Trophoblast cell (in vitro differentiated cells and primary cell): ENCODE measurements at regions not wholly inside any gene's neighbourhood (a gene's known extent, or its start where the extent isn't known, plus 50 kb on each side); places are given as distances from the start of the nearest gene placed in this dataset.
"Not testable (repeated sequence)": the region's sequence is repeated elsewhere in the genome, so short reads cannot be mapped to it uniquely, and the experiment has no call there.

Experiments
- DNase-seq, 2 donors: peaks; one replicate each; pipeline ENCODE4 v3.0.0-alpha.2; 2016
- H2AFZ ChIP-seq: 2 replicates; pipeline ENCODE4 v1.6.1; 2013; ENCODE audit warnings: low read length, moderate library complexity, mild to moderate bottlenecking; ENCODE audit not compliant: insufficient read depth, poor library complexity
- H2AK5ac ChIP-seq: 2 replicates; pipeline ENCODE4 v1.6.1; 2013; ENCODE audit warnings: mild to moderate bottlenecking, low read length
- H2BK120ac ChIP-seq: 2 replicates; pipeline ENCODE4 v1.6.1; 2013; ENCODE audit warnings: low read length, mild to moderate bottlenecking, moderate library complexity; ENCODE audit not compliant: insufficient read depth, poor library complexity
- H2BK12ac ChIP-seq: 2 replicates; pipeline ENCODE4 v1.6.1; 2013; ENCODE audit warnings: mild to moderate bottlenecking, low read length, moderate library complexity
- H2BK5ac ChIP-seq: 2 replicates; pipeline ENCODE4 v1.6.1; 2013; ENCODE audit warnings: low read length, low read depth, moderate library complexity, mild to moderate bottlenecking; ENCODE audit not compliant: poor library complexity
- H3K14ac ChIP-seq: 2 replicates; pipeline ENCODE4 v1.6.1; 2013; ENCODE audit warnings: mild to moderate bottlenecking, low read length
- H3K18ac ChIP-seq: 2 replicates; pipeline ENCODE4 v1.6.1; 2013; ENCODE audit warnings: mild to moderate bottlenecking, low read length
- H3K23ac ChIP-seq: 2 replicates; pipeline ENCODE4 v1.6.1; 2013; ENCODE audit warnings: low read length
- H3K27ac ChIP-seq: 2 replicates; pipeline ENCODE4 v1.5.1; 2013; ENCODE audit warnings: low read depth, mild to moderate bottlenecking, inconsistent platforms, low read length, moderate library complexity
- H3K27me3 ChIP-seq: 2 replicates; pipeline ENCODE4 v1.6.1; 2013; ENCODE audit warnings: inconsistent platforms, mild to moderate bottlenecking, low read length, moderate library complexity; ENCODE audit not compliant: insufficient read depth
- H3K36me3 ChIP-seq, 2 experiments: 1 replicate in 1 of 2; 2 replicates in 1 of 2; pipeline ENCODE4 v1.6.1; 2013; ENCODE audit warnings: low read length in 2 of 2, mild to moderate bottlenecking in 2 of 2, moderate library complexity in 1 of 2; ENCODE audit not compliant: insufficient read depth in 2 of 2, control insufficient read depth in 1 of 2
- H3K4ac ChIP-seq: 2 replicates; pipeline ENCODE4 v1.6.1; 2013; ENCODE audit warnings: low read depth, mild to moderate bottlenecking, low read length, moderate library complexity
- H3K4me1 ChIP-seq, 2 experiments: 1 replicate in 1 of 2; 2 replicates in 1 of 2; pipeline ENCODE4 v1.6.1; 2013; ENCODE audit warnings: low read length in 2 of 2, mild to moderate bottlenecking in 2 of 2, moderate library complexity in 1 of 2; ENCODE audit not compliant: insufficient read depth in 2 of 2, control insufficient read depth in 1 of 2
- H3K4me2 ChIP-seq: 2 replicates; pipeline ENCODE4 v1.6.1; 2013; ENCODE audit warnings: inconsistent platforms, mild to moderate bottlenecking, low read length, moderate library complexity
- H3K4me3 ChIP-seq: 2 replicates; pipeline ENCODE4 v1.5.1; 2013; ENCODE audit warnings: mild to moderate bottlenecking, low read depth, low read length, inconsistent platforms
- H3K79me1 ChIP-seq: one replicate; pipeline ENCODE4 v1.6.1; 2013; ENCODE audit warnings: low read length
- H3K79me2 ChIP-seq: 2 replicates; pipeline ENCODE4 v1.6.1; 2013; ENCODE audit warnings: low read length, mild to moderate bottlenecking; ENCODE audit not compliant: control insufficient read depth, insufficient read depth, poor library complexity
- H3K9ac ChIP-seq: 2 replicates; pipeline ENCODE4 v1.6.1; 2013; ENCODE audit warnings: mild to moderate bottlenecking, low read length
- H3K9me3 ChIP-seq: 2 replicates; pipeline ENCODE4 v1.6.1; 2013; ENCODE audit warnings: low read depth, mild to moderate bottlenecking, control low read depth, inconsistent platforms, low read length; ENCODE audit not compliant: insufficient read depth
- H4K12ac ChIP-seq: 2 replicates; pipeline ENCODE4 v1.6.1; 2013; ENCODE audit warnings: low read depth, mild to moderate bottlenecking, low read length, moderate library complexity
- H4K8ac ChIP-seq: 2 replicates; pipeline ENCODE4 v1.6.1; 2013; ENCODE audit warnings: low read depth, mild to moderate bottlenecking, low read length, moderate library complexity
- H4K91ac ChIP-seq: one replicate; pipeline ENCODE4 v1.6.1; 2013; ENCODE audit warnings: low read depth, mild to moderate bottlenecking, low read length, moderate library complexity
- WGBS: extraction: QIAGEN DNeasy Blood & Tissue Kit; methylation state at CpG from one replicate; pipeline ENCODE4 v1.1.7; 2013; ENCODE audit warnings: missing lambda C conversion rate; ENCODE audit not compliant: insufficient read length, insufficient coverage; ENCODE audit errors: extremely low coverage; 5-methylcytosine and 5-hydroxymethylcytosine counted together

- H3K14ac ChIP-seq, DNase-seq, H3K23ac ChIP-seq, H2BK12ac ChIP-seq, H3K4ac ChIP-seq, H4K12ac ChIP-seq, H3K18ac ChIP-seq, H2AFZ ChIP-seq, H3K9me3 ChIP-seq, H3K36me3 ChIP-seq, H3K4me3 ChIP-seq, H2BK5ac ChIP-seq, H2AK5ac ChIP-seq, H3K27ac ChIP-seq, H3K79me2 ChIP-seq, H3K9ac ChIP-seq, H3K79me1 ChIP-seq, H3K4me1 ChIP-seq, H4K8ac ChIP-seq, H2BK120ac ChIP-seq, H4K91ac ChIP-seq, H3K4me2 ChIP-seq, H3K27me3 ChIP-seq: not testable (repeated sequence)
- WGBS = no CpG with 5 or more reads among the region's 4 CpGs
These were observed 165.3 kb downstream of the OR2B2 start for GRCh38 chr6:27746860-27747259.

- no peak for DNase-seq
- WGBS = no CpG with 5 or more reads among the region's 7 CpGs
These were observed 168.4 kb downstream of the OR2B2 start for GRCh38 chr6:27743787-27744186.

GRCh38 chr6:27742833-27743573, 169.2 kb downstream of the OR2B2 start:
- H2BK120ac ChIP-seq = no peak overlapping the region
- no peak overlapping the region for H3K27ac ChIP-seq
- no peak overlapping the region for H3K4ac ChIP-seq
- H4K12ac ChIP-seq = no peak overlapping the region
- no peak overlapping the region for H3K4me3 ChIP-seq
- no peak overlapping the region for H4K8ac ChIP-seq
- H3K27me3 ChIP-seq = no peaks in the 10 kb centered on the region
- no peak overlapping the region for H2AFZ ChIP-seq
- no peaks in the 10 kb centered on the region for H3K36me3 ChIP-seq
- no peak for DNase-seq
- H3K9ac ChIP-seq = no peak overlapping the region
- no peak overlapping the region for H4K91ac ChIP-seq
- no CpG with 5 or more reads among the region's 10 CpGs for WGBS
- no peaks in the 10 kb centered on the region for H3K9me3 ChIP-seq
- H3K4me1 ChIP-seq = no peaks in the 10 kb centered on the region
- H2BK12ac ChIP-seq = no peak overlapping the region
- H3K79me2 ChIP-seq = no peaks in the 10 kb centered on the region
- no peaks in the 10 kb centered on the region for H3K79me1 ChIP-seq
- no peak overlapping the region for H3K14ac ChIP-seq
- H3K4me2 ChIP-seq = no peak overlapping the region
- H2BK5ac ChIP-seq = no peak overlapping the region
- H3K23ac ChIP-seq = no peak overlapping the region
- no peak overlapping the region for H2AK5ac ChIP-seq
- no peak overlapping the region for H3K18ac ChIP-seq

More at GRCh38 chr6:27743787-27744186, 168.4 kb downstream of the OR2B2 start:
- Histone ChIP-seq H3K79me1 (no peaks in the 10 kb centered on the region), H3K4me1 (no peaks in the 10 kb centered on the region), H4K91ac (no peak overlapping the region), H2AK5ac (no peak overlapping the region), H3K9me3 (no peaks in the 10 kb centered on the region), H3K27ac (no peak overlapping the region), H2BK120ac (no peak overlapping the region), H3K4ac (no peak overlapping the region), H4K12ac (no peak overlapping the region), H2BK5ac (no peak overlapping the region), H3K79me2 (no peaks in the 10 kb centered on the region), H2AFZ (no peak overlapping the region), H2BK12ac (no peak overlapping the region), H3K36me3 (no peaks in the 10 kb centered on the region), H3K14ac (no peak overlapping the region), H3K27me3 (no peaks in the 10 kb centered on the region), H3K4me2 (no peak overlapping the region), H3K18ac (no peak overlapping the region), H3K4me3 (no peak overlapping the region), H4K8ac (no peak overlapping the region), H3K23ac (no peak overlapping the region), H3K9ac (no peak overlapping the region)

- H3K79me1 ChIP-seq, H4K8ac ChIP-seq, H3K9ac ChIP-seq, H3K9me3 ChIP-seq, H3K4me1 ChIP-seq, H3K27ac ChIP-seq, H2AFZ ChIP-seq, H4K12ac ChIP-seq, H2BK120ac ChIP-seq, H3K4ac ChIP-seq, H3K4me3 ChIP-seq, H3K27me3 ChIP-seq, H3K18ac ChIP-seq, H2BK5ac ChIP-seq, DNase-seq, H3K23ac ChIP-seq, H3K4me2 ChIP-seq, H3K79me2 ChIP-seq, H2AK5ac ChIP-seq, H4K91ac ChIP-seq, H3K36me3 ChIP-seq, H2BK12ac ChIP-seq, H3K14ac ChIP-seq: not testable (repeated sequence)
- WGBS = no CpG with 5 or more reads among the region's 8 CpGs
These were observed 172.3 kb downstream of the OR2B2 start for GRCh38 chr6:27739902-27740301.
